ENCODE measurements at regions not wholly inside any gene's neighbourhood (a gene's known extent, or its start where the extent isn't known, plus 50 kb on each side); places are given as distances from the start of the nearest gene placed in this dataset.

DNA sequence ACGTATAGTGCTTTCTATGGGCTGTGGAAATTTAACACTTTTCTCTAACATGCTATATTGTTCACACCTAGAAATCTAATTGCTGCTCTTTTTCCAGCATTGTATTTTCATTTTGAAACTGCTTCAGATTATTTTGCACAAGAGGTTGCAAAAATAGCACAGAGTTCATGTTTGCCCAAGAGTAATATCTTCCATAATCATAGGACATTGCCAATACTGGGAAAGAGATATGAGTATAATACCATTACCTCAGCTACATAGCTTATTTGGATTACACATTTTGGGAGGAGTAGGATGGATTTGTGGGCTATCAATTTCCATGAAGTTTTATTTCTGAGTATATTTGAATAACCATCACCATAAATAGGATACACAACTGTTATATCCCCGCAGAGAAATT is 717.1 kb downstream of the CDH9 start:
- Histone ChIP-seq H2AFZ (ENCODE audit: low read length) (no peak overlapping the region), H3K27me3 (ENCODE audit: control insufficient read depth in 1 of 2, insufficient read depth in 2 of 2, low read length in 2 of 2) (no peaks in the 10 kb centered on the region), H3K4me1 (ENCODE audit: insufficient read depth, low read length) (no peaks in the 10 kb centered on the region), H3K4me2 (ENCODE audit: low read depth, low read length) (no peak overlapping the region), H3K79me2 (ENCODE audit: insufficient read depth, low read length) (no peaks in the 10 kb centered on the region), H3K27ac (ENCODE audit: extremely low read length, insufficient read depth, low read length) (no peak overlapping the region), H3K36me3 (replicated peaks in 1 of 2; ENCODE audit: control insufficient read depth in 1 of 2, insufficient read depth in 2 of 2, low read length in 2 of 2) (no peaks in the 10 kb centered on the region), H3K4me3 (replicated peaks in 1 of 3; ENCODE audit: insufficient read depth in 1 of 3, low read depth in 2 of 3, low read length in 3 of 3) (no peak overlapping the region), H4K20me1 (ENCODE audit: insufficient read depth, low read length) (no peaks in the 10 kb centered on the region), H3K9me3 (ENCODE audit: low read length) (peaks cover 15% of the 10 kb centered on the region), H3K9ac (ENCODE audit: insufficient read depth, low read depth, low read length) (no peak overlapping the region)
- intact Hi-C loops (cut with micrococcal nuclease; ENCODE audit: unreplicated experiment) (no loop called here), in situ Hi-C loops (cut with HindIII; ENCODE audit: extremely low pct_ligation_motif_present, low pct_unique_long_range_greater_than_20kb) (no loop called here)
- no peak for FAIRE-seq
- BruUV-seq (replicated peaks): no TSS peak
- ATAC-seq: no peak
- no peak for DNase-seq (ENCODE audit: low spot score)
- POLR2A ChIA-PET: no interaction called here
- CTCF ChIA-PET (ENCODE audit: low intra/inter-chr PET ratio, low total read pairs): no interaction called here
- 0% methylated on average over 2 of the region's 2 CpGs for WGBS (ENCODE audit: low lambda C conversion rate)
- TF ChIP-seq SMAD3 (CRISPR knock-in tag; IDR thresholded peaks at IDR 0.05) (no peak), ZNF775 (CRISPR knock-in tag; IDR thresholded peaks at IDR 0.05; ENCODE audit: borderline replicate concordance) (no peak), MTA3 (CRISPR knock-in tag; IDR thresholded peaks at IDR 0.05) (no peak), SUZ12 (IDR thresholded peaks at IDR 0.05; ENCODE audit: low read depth, low read length) (no peak), FOXO1 (CRISPR knock-in tag; IDR thresholded peaks at IDR 0.05) (no peak), SRSF9 (IDR thresholded peaks at IDR 0.05; ENCODE audit: borderline replicate concordance, insufficient read depth, low read depth, low read length, poor library complexity, severe bottlenecking) (no peak), MXD4 (CRISPR knock-in tag; IDR thresholded peaks at IDR 0.05) (no peak), ZNF33A (CRISPR knock-in tag; IDR thresholded peaks at IDR 0.05; ENCODE audit: borderline replicate concordance) (no peak), ZNF556 (CRISPR knock-in tag; IDR thresholded peaks at IDR 0.05; ENCODE audit: borderline replicate concordance) (no peak), SOX5 (CRISPR knock-in tag; IDR thresholded peaks at IDR 0.05; ENCODE audit: borderline replicate concordance) (no peak), CCAR2 (optimal IDR thresholded peaks at IDR 0.05; ENCODE audit: low read depth, low read length) (no peak), ZNF660 (CRISPR knock-in tag; IDR thresholded peaks at IDR 0.05; ENCODE audit: borderline replicate concordance, low read depth) (no peak), ZNF180 (CRISPR knock-in tag; IDR thresholded peaks at IDR 0.05; ENCODE audit: borderline replicate concordance, low read depth) (no peak), NFYB (CRISPR knock-in tag; IDR thresholded peaks at IDR 0.05) (no peak), ZNF547 (CRISPR knock-in tag; IDR thresholded peaks at IDR 0.05) (no peak)
- TF ChIP-seq, protein P1, sequence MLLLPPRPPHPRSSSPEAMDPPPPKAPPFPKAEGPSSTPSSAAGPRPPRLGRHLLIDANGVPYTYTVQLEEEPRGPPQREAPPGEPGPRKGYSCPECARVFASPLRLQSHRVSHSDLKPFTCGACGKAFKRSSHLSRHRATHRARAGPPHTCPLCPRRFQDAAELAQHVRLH (CRISPR knock-in tag; IDR thresholded peaks at IDR 0.05; ENCODE audit: borderline replicate concordance, low read depth): no peak
- TF ChIP-seq, protein P2, sequence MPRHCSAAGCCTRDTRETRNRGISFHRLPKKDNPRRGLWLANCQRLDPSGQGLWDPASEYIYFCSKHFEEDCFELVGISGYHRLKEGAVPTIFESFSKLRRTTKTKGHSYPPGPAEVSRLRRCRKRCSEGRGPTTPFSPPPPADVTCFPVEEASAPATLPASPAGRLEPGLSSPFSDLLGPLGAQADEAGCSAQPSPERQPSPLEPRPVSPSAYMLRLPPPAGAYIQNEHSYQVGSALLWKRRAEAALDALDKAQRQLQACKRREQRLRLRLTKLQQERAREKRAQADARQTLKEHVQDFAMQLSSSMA (CRISPR knock-in tag; IDR thresholded peaks at IDR 0.05): no peak
